Bone marrow (tissue), 2 donors: ENCODE measurements at regions not wholly inside any gene's neighbourhood (a gene's known extent, or its start where the extent isn't known, plus 50 kb on each side); places are given as distances from the start of the nearest gene placed in this dataset.

Experiments
- DNase-seq, 2 donors: peaks; one replicate each; lab custom pipeline; 2025; lab: John Stamatoyannopoulos, UW

- DNase-seq, result no peak
Measured at GRCh38 chr18:45430041-45430440, 185.2 kb upstream of the SLC14A2 start.

DNA sequence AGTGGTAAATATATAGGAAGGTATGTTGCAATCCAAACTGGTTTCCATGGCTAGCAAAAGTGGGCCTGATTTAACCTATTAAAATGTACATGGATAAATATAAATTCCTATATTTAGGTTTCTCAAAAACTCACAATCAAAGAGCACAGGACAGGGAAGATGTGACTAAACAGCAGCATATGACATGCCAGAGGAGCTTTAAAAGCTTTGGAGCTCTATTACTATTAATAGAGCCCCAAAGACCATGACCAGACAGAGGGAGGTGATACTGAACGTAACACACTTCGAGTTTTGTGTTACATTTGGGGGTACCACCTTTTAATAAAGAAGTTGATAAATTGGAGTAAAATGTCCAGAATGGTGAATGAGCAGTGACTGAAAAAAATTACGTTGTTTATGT is 179.5 kb upstream of the SLC14A2 start:
- no peak for DNase-seq

DNA sequence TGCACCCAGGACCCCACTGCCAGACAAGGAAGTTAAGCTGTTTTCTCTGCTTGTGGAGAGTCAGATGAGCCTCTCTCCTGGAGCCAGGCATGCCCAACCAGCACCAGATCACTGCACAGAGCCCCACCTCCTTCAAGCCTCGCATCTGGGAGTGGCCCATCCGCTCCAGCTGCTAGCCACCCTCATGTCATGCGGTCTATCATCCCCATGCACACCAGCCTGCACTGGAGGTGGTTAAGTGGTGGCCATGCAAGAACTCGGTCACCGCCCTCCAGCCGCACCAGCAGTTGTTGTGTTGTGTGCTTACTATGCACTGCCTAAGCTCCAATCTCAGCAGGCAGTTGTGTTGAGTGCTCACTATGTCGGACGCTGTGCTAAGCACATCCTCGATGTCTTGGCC is 177.9 kb upstream of the SLC14A2 start:
- DNase-seq, result no peak

DNA sequence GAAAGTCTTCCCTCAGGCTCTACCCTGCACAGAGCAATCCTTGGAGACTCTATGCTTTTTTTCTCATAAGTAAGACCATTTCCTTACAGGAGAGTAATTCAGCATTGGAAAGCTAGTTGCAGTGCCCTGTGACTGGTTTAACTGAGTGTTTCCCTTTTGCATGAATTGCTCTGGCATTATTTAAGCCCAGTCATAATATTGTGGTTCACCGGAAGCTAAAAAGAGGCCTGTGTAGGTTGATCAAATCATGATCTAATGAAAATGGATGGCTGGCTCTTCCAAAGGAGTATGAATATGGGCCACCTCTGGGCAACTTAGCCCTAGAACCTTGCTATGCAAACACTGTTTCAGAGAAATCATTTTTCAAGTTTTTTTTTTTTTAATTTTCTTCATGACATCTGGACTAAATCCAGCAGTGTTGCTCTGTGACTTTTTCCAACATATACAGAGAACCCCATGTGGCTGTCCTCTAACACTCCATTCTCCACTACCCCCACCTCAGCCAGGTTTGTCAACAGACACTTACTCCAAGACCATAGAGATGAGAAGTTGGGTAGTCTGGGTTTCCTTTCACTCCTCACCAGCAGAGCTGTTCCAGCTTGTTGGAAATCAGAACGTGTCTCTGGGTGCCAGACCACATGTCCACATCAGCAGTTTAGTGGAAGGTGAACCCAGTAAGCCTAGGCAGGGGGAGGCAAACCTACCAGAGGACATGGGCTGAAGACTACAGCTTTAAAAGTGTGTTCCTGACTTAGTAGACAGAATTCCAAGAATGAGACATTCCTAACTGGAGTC is 175.2 kb upstream of the SLC14A2 start:
- no peak for DNase-seq

DNA sequence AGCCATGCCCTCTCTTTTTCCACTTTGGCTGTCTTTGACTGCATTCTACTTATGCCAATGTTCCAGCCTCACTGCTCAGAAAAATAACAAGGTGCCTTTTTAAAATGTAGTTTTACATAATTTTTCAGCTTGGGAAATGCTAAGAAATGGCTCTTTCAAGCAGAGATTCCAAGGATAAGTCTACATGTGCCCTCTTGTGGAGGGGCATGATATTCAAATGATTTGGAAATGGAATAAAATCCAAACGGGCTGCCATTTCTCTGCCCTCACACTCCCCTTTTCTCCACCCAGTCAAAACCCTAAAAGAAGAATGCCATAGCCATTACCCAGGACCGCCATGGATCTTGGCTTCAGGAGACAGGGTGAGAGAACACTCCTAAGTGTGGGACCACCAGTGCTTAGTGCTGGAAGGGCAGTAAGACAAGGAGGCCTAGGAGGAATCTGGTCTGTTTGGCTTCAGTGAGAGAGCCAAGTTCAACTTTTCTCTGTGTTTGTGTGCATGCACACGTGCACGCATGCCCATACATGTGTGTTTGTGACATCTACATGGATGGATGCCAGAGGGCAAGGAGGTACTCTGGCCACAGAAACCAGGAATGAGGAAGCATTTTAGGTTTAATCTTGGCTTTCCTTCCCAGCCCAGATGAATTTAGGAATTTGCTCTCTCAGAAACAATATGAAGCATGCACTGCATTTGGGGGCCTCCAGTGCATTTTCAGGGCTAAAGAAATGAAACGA is 174.0 kb upstream of the SLC14A2 start:
- no peak for DNase-seq

- no peak for DNase-seq
Measured at GRCh38 chr18:45444040-45444439, 171.2 kb upstream of the SLC14A2 start.

DNA sequence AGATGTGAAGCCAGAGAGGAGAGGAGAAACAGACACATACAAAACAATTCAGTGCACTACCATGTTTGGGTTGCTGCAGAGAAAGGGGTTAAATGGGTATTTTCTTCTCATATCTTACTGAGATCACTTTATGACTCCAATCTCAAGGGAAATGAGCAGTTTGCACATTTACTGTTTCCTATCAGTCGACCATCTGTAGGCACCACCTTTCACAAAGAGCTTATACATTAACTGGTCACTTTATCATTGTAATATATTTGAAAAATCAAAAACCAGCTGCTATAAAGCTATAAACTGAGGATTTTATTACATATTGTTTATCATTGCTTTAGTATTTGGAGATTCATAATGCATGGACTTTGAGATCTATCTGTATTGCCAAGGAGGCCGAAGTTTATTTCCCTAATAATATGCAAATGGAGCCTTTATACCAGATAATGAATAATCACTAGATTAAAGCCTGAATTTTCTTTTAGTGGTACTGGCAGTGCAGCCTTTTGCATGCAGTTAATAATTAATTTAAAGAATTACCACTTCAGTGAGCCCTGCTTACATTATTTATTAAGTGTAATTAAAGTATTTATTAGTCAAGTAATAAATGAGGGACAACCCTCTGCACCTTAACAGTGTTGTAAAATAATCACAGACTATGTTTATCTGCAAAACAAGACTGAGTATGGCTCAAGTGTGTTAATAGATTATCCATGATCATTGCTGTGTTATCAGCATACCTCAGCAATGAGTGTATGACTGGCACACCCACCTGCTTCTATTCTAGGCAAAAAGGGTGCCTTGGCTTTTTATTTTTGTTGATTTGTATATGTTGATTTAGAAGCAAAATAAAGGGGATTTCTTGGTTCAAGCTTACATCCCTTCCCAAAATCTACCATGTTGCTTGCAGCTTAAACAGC is 167.7 kb upstream of the SLC14A2 start:
- DNase-seq, result no peak

- no peak for DNase-seq
Measured at GRCh38 chr18:45448871-45449270, 166.4 kb upstream of the SLC14A2 start.

- no peak for DNase-seq
Measured at GRCh38 chr18:45449418-45450227, 165.7 kb upstream of the SLC14A2 start.

- DNase-seq, result no peak
Measured at GRCh38 chr18:45456090-45457021, 158.9 kb upstream of the SLC14A2 start.

- DNase-seq, result no peak
Measured at GRCh38 chr18:45458033-45458432, 157.2 kb upstream of the SLC14A2 start.

DNA sequence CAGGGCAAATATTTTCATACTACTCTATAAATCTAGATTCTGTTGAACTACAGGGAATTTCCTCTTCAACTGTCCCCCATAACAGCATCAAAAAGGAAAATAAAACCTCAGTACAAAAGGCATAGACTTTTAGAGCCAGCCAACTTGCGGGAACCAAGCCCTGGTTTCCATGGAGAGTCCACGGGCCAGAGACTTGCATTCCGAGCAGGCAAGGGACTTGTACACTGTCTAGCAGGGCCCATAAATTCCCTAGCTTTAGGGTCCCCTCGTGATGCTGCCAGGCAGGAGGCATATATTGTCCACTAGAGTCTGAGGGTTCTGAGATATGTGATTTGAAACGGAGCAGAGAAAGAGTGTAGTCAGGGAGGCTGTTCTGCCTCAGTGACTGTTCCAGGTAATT is 153.1 kb upstream of the SLC14A2 start:
- no peak for DNase-seq

DNA sequence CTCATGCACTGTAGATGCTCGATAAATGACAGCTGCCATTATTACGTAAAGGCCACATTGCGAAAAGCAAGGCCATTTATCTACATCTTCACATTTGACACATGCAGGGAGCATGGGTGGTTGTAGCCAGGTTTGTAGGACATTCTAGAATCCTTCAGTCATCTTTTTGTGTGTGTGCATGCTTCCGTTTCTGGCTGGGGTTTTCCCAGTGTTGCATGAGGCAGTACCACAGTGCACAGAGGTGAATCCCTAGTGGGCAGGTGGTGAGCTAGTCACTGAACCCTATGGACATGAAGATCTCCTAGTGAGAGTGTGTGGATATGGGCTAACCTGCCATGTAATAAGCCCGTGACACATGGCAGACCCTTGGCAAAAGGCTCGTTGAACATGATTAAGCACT is 151.8 kb upstream of the SLC14A2 start:
- no peak for DNase-seq

- no peak for DNase-seq
Measured at GRCh38 chr18:45464619-45465018, 150.7 kb upstream of the SLC14A2 start.

GRCh38 chr18:45467293-45467692 is 148.0 kb upstream of the SLC14A2 start:
- no peak for DNase-seq

- DNase-seq, result no peak
Measured at GRCh38 chr18:45467945-45468344, 147.3 kb upstream of the SLC14A2 start.

GRCh38 chr18:45478889-45479288 is 136.4 kb upstream of the SLC14A2 start:
- no peak for DNase-seq

DNA sequence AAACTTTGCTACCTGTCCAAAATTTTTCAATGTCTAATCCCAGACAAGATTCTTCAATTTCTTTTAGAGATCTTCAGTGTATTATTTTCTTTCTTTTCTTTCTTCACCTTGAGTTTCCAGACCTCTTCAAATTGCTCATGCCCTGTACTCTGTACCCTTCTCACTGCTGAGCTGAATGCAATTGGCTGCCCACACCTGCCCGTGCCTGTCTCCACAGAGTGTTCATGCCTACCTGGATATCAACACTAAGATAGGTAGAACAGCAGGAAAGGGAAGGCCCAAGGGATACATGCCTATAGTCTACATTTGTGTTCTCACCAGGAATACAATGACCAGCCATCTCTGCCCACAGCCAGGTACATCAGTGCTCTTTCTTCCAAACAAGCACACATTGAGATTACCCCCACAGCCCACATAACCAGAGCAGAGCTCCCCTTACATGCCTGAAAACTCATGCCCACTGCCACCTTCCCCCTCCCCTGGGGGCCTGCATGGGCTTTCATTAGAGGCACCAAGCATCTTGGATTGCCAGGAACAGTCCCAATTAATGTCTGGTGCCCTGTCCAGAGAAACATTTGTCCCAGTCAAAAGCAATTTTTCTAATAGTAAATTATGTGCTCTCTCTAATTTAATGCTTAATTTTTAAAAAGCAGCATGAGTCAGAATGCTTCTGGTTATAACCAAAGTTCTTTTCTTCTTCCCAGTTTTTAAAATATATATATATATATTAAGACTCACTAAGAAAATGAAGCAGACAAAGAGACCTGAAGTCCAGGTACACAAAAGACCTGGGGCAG is 134.9 kb upstream of the SLC14A2 start:
- DNase-seq, result no peak

- DNase-seq, result no peak
Measured at GRCh38 chr18:45481821-45482220, 133.5 kb upstream of the SLC14A2 start.

GRCh38 chr18:45482286-45482685 is 133.0 kb upstream of the SLC14A2 start:
- DNase-seq, result no peak
